HuH-7.5 (cell line): ENCODE measurements at regions not wholly inside any gene's neighbourhood (a gene's known extent, or its start where the extent isn't known, plus 50 kb on each side); places are given as distances from the start of the nearest gene placed in this dataset.

ENCODE experiments used
- DNase-seq: peaks from one replicate; pipeline ENCODE4 v3.0.0; 2011; ENCODE audit warnings: low spot score

- DNase-seq, result no peak
These were observed 302.3 kb upstream of the CITED2 start for GRCh38 chr6:139676718-139677117.

- DNase-seq, result no peak
These were observed 291.8 kb upstream of the CITED2 start for GRCh38 chr6:139666284-139666683.

GRCh38 chr6:139663996-139664395 lies 289.5 kb upstream of the CITED2 start:
- no peak for DNase-seq

- DNase-seq, result no peak
These were observed 285.3 kb upstream of the CITED2 start for GRCh38 chr6:139659711-139660110.

GRCh38 chr6:139659196-139659595 lies 284.7 kb upstream of the CITED2 start:
- no peak for DNase-seq

- no peak for DNase-seq
These were observed 282.7 kb upstream of the CITED2 start for GRCh38 chr6:139657119-139657518.

- peak; percentile 57 for DNase-seq
These were observed 281.6 kb upstream of the CITED2 start for GRCh38 chr6:139655783-139656705.

GRCh38 chr6:139654888-139655782 lies 280.7 kb upstream of the CITED2 start:
- no peak for DNase-seq

GRCh38 chr6:139654309-139654708 lies 279.9 kb upstream of the CITED2 start:
- no peak for DNase-seq

- DNase-seq, result no peak
These were observed 278.7 kb upstream of the CITED2 start for GRCh38 chr6:139653111-139653510.

- DNase-seq, result no peak
These were observed 276.5 kb upstream of the CITED2 start for GRCh38 chr6:139650941-139651340.

GRCh38 chr6:139649732-139650131 lies 275.3 kb upstream of the CITED2 start:
- DNase-seq, result no peak

GRCh38 chr6:139649128-139649527 lies 274.7 kb upstream of the CITED2 start:
- no peak for DNase-seq

- DNase-seq, result no peak
These were observed 274.1 kb upstream of the CITED2 start for GRCh38 chr6:139648430-139649000.

- DNase-seq, result no peak
These were observed 273.4 kb upstream of the CITED2 start for GRCh38 chr6:139647841-139648240.

- no peak for DNase-seq
These were observed 272.6 kb upstream of the CITED2 start for GRCh38 chr6:139647016-139647415.

- DNase-seq, result no peak
These were observed 270.4 kb upstream of the CITED2 start for GRCh38 chr6:139644821-139645220.

- DNase-seq, result no peak
These were observed 269.5 kb upstream of the CITED2 start for GRCh38 chr6:139643986-139644385.

GRCh38 chr6:139642346-139642745 lies 267.9 kb upstream of the CITED2 start:
- DNase-seq, result no peak

- no peak for DNase-seq
These were observed 266.9 kb upstream of the CITED2 start for GRCh38 chr6:139641376-139641775.

- DNase-seq, result no peak
These were observed 266.5 kb upstream of the CITED2 start for GRCh38 chr6:139640921-139641320.

- no peak for DNase-seq
These were observed 266.0 kb upstream of the CITED2 start for GRCh38 chr6:139640448-139640847.

- no peak for DNase-seq
These were observed 265.1 kb upstream of the CITED2 start for GRCh38 chr6:139639507-139639906.
